Heart left ventricle (tissue), 16 donors: ENCODE measurements at regions not wholly inside any gene's neighbourhood (a gene's known extent, or its start where the extent isn't known, plus 50 kb on each side); places are given as distances from the start of the nearest gene placed in this dataset.

Experiments
- ATAC-seq, 4 donors: fragments of 200-7000 bp; cut with Tn5 transposase; one replicate each; pipeline ENCODE4 v1.9.1; 2020 to 2022; ENCODE audit warnings: moderate library complexity in 4 of 4, mild to moderate bottlenecking in 3 of 4, moderate number of reproducible peaks in 1 of 4
- DNase-seq, 5 donors: peaks; one replicate each; pipeline ENCODE4 v3.0.0-alpha.2; 2020
- H3K27ac ChIP-seq, 12 donors: fragments of 200-600 bp; sonication (generic) in 4 of 12; one replicate each; pipeline versions ENCODE4 v1.5.0 to v1.8.0; 2016 to 2022; ENCODE audit warnings: mild to moderate bottlenecking in 2 of 12
- H3K27me3 ChIP-seq, 9 donors: fragments of 200-600 bp; sonication (generic) in 2 of 9; one replicate each; pipeline versions ENCODE4 v1.5.1 to v1.8.0; 2016 to 2022; ENCODE audit warnings: mild to moderate bottlenecking in 3 of 9
- H3K36me3 ChIP-seq, 9 donors: fragments of 200-600 bp; sonication (generic) in 2 of 9; one replicate each; pipeline versions ENCODE4 v1.5.0 to v1.8.0; 2018 to 2022; ENCODE audit warnings: mild to moderate bottlenecking in 2 of 9
- H3K4me1 ChIP-seq, 12 donors: fragments of 200-600 bp; sonication (generic) in 4 of 12; one replicate each; pipeline versions ENCODE4 v1.5.0 to v1.8.0; 2016 to 2022; ENCODE audit warnings: mild to moderate bottlenecking in 3 of 12
- H3K4me3 ChIP-seq, 12 donors: fragments of 200-600 bp; sonication (generic) in 4 of 12; one replicate each; pipeline versions ENCODE4 v1.5.0 to v1.8.0; 2017 to 2022; ENCODE audit warnings: mild to moderate bottlenecking in 9 of 12, moderate library complexity in 4 of 12
- H3K9me3 ChIP-seq, 12 donors: fragments of 200-600 bp; sonication (generic) in 4 of 12; one replicate each; pipeline versions ENCODE4 v1.5.0 to v1.8.0; 2016 to 2022; ENCODE audit warnings: mild to moderate bottlenecking in 1 of 12
- CTCF ChIP-seq, 12 donors: fragments of 200-600 bp; sonication (generic) in 4 of 12; IDR thresholded peaks; one replicate each; pipeline versions ENCODE4 v1.5.0 to v1.8.0; 2018 to 2022; ENCODE audit warnings: antibody characterized with exemption in 12 of 12, mild to moderate bottlenecking in 5 of 12
- POLR2A ChIP-seq, 2 donors: fragments of 450-650 bp; IDR thresholded peaks; one replicate each; pipeline ENCODE4 v1.6.1; 2017; ENCODE audit warnings: antibody characterized with exemption in 2 of 2, mild to moderate bottlenecking in 2 of 2, moderate library complexity in 2 of 2
- WGBS, 4 donors: extraction: QIAGEN DNeasy Blood & Tissue Kit in 2 of 4; methylation state at CpG; one replicate each; pipeline versions ENCODE4 v1.1.5 to v1.1.7; 2013 to 2018; 5-methylcytosine and 5-hydroxymethylcytosine counted together
- intact Hi-C, 10 donors: fragments of 100-400 bp; cut with DNase I; formaldehyde crosslinking; loops; one replicate each; pipeline versions ENCODE4 v1.11.1 to v1.14.2; 2022
- donor health status: ischemic (EF 13 %, LVEDD 7.1; RV severe dilation, severe dysfunction).
- donor health status: healthy with polysubstance abuse.
- donor health status: DM: no; HTN: yes; CAD: no.
- donor health status: DM: no; HTN: no; CAD: no.
- donor health status: ischemic (EF 25% LVEDD 6.9; RV normal size, moderate dysfunction).
- donor health status: ischemic (EF 25% LVEDD 5.7; RV mildly dilated, moderate dysfunction).
- donor health status: healthy.
- donor health status: DM: yes; HTN: yes; CAD: no.
- donor health status: ischemic (EF 35%, LVEDD 5.7; RV mildly dilated, moderate dysfunction).
- donor health status: nonischemic (EF 11% LVEDD 7.7; RV severe dilation, severe dysfunction).
- donor health status: DM: yes; HTN: yes; CAD: no.
- donor health status: PGD.
- donor health status: ischemic (EF 29% LVEDD 5.4; RV normal size, mild dysfunction).
- donor health status: nonischemic (EF 23%, LVEDD 6.1; RV moderate dilation, normal function).

DNA sequence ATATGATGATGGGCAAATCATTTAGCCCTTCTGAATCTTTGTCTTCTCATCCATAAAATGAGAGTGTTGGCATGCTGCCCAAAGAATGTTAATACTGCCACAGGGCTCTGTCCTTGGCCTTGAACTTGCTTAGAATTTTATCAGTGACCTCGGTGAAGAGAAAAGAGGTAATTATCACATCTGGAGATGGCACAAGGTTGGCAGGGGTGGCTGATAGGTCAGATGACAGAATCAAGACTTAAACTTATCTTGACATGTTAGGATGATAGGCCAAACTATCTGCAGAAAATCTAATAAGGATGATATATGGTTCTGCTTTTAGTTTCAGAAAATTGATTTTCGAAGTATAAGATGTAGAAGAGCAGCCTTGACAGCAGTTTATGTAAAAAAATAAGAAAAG, 599.1 kb upstream of the CLINT1 start:
- Histone ChIP-seq H3K9me3 (no peaks in the 10 kb centered on the region), H3K4me3 (no peak overlapping the region), H3K27ac (no peak overlapping the region), H3K4me1 (peaks cover 0 to 15% (median 0%) of the 10 kb centered on the region in 12 donors), H3K36me3 (no peaks in the 10 kb centered on the region), H3K27me3 (no peaks in the 10 kb centered on the region)
- intact Hi-C loops, result no loop called here
- ATAC-seq, result no peak
- no peak for TF ChIP-seq CTCF (IDR thresholded peaks at IDR 0.05)
- no peak for TF ChIP-seq POLR2A (IDR thresholded peaks at IDR 0.05)
- 64 to 69% (median 67%) methylated on average over 2 of the region's 2 CpGs for WGBS, 4 donors
- no peak for DNase-seq

DNA sequence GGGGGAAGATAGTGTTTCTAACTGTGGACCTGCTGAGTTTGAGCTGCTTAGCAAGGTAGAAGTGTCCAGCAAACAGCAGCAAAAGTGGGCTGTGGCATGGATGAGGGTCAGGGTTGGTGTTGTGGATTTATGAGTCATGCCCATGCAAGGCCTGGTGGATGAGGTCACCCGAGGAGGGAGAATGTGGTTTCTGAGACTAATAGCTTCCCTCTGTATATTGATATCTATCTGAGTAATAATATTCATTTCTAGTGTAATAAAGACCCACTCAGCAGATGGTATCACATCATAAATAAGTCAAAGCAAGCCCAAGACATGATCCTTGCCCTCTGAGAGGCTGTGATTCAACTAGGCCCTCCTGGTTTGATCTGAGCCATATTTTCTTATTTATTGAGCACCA, 597.8 kb upstream of the CLINT1 start:
- TF ChIP-seq CTCF (IDR thresholded peaks at IDR 0.05) (no peak), POLR2A (IDR thresholded peaks at IDR 0.05) (no peak)
- peak in 2 of 4 donors; percentile 44 to 57 for ATAC-seq
- no peak overlapping the region for H3K27ac ChIP-seq
- no peaks in the 10 kb centered on the region for H3K9me3 ChIP-seq
- H3K36me3 ChIP-seq, result no peaks in the 10 kb centered on the region
- H3K4me1 ChIP-seq, result peaks cover 0 to 13% (median 0%) of the 10 kb centered on the region in 12 donors
- intact Hi-C loops, result no loop called here
- DNase-seq, result peak in 2 of 5 donors; percentile 23 to 36
- whole genome bisulfite sequencing, 4 donors, result 52 to 73% (median 61%) methylated on average over 1 of the region's 1 CpG
- H3K4me3 ChIP-seq, result no peak overlapping the region
- H3K27me3 ChIP-seq, result no peaks in the 10 kb centered on the region

DNA sequence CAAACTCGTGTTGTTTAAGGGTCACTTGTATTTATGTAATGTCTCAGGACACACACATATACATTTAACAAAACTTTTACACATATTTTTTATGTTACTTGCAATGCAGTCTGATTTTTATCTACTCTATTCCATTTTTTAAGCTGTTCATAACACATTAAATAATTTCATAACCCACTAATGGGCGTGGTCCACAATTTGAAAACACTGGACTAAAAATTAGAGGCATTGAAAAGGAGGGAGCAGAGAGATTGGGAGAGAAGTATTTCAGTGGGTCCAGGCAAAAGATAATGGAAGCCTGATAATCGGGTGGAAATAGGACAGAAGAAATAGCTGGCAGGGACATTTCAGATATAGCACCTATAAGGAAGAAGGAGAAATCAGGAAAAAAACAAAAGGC, 597.3 kb upstream of the CLINT1 start:
- H3K4me1 ChIP-seq, result peaks cover 0 to 18% (median 1%) of the 10 kb centered on the region in 12 donors
- no peak overlapping the region for H3K27ac ChIP-seq
- H3K4me3 ChIP-seq, result no peak overlapping the region
- no peaks in the 10 kb centered on the region for H3K27me3 ChIP-seq
- TF ChIP-seq CTCF (IDR thresholded peaks at IDR 0.05) (no peak), POLR2A (IDR thresholded peaks at IDR 0.05) (no peak)
- H3K36me3 ChIP-seq, result no peaks in the 10 kb centered on the region
- 74 to 78% (median 77%) methylated on average over 3 of the region's 3 CpGs for WGBS, 4 donors
- DNase-seq (no peak), ATAC-seq (no peak)
- intact Hi-C loops, result no loop called here
- no peaks in the 10 kb centered on the region for H3K9me3 ChIP-seq

DNA sequence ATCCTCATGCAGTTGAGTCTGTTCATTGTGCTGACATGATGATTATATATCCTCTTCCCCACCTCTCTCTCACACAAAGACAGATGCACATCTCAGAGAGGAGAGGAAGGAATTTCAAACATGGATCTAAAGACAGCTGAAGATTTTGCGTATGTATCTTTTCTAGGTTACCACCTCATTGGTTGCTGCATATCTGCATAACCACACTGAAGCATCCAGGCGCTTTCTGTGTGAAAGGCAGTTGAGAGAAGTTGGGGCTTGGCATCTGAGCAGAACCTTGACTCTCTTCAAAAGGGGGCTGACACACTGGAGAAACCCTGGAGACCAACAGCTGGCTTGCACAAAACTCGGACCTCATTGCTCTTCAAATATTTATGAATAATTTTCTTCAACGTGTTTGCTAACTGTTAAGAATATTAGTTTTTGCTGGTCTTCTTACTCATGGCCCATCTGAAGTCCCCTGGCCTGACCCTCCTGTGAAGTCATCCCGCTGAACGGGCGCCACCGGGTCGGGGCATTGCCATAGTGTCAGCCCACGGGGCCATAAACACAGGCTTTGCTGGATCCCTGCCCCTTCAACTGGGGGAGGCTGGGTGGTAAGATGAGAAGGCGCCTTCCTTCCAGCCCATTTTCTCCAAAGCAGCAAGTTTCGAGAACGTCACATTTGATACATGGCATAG, 593.2 kb upstream of the CLINT1 start:
- peak overlapping the region in 6 of 12 donors; percentile 2 to 62 (median 34) for H3K27ac ChIP-seq
- no peaks in the 10 kb centered on the region for H3K27me3 ChIP-seq
- no peak for TF ChIP-seq CTCF (IDR thresholded peaks at IDR 0.05)
- TF ChIP-seq POLR2A (IDR thresholded peaks at IDR 0.05), result no peak
- H3K4me3 ChIP-seq, result no peak overlapping the region
- ATAC-seq (peak in 1 of 4 donors; percentile 25), DNase-seq (peak in 2 of 5 donors; percentile 9 to 37)
- H3K4me1 ChIP-seq, result peaks cover 0 to 31% (median 3%) of the 10 kb centered on the region in 12 donors
- no peaks in the 10 kb centered on the region for H3K36me3 ChIP-seq
- 78 to 88% (median 81%) methylated on average over 13 of the region's 13 CpGs for WGBS, 4 donors
- intact Hi-C loops, result no loop called here
- no peaks in the 10 kb centered on the region for H3K9me3 ChIP-seq
